GM12878 (cell line): ENCODE measurements at regions not wholly inside any gene's neighbourhood (a gene's known extent, or its start where the extent isn't known, plus 50 kb on each side); places are given as distances from the start of the nearest gene placed in this dataset.

Experiments
- CEBPB ChIP-seq, 2 experiments: fragments of 150-350 bp in 1 of 2; IDR thresholded peaks; 2 replicates each; pipeline ENCODE4 v1.6.1; 2012 to 2014; ENCODE audit warnings: low read depth in 2 of 2, low read length in 2 of 2, borderline replicate concordance in 1 of 2, inconsistent platforms in 1 of 2
- CTCF ChIP-seq, 3 experiments: IDR thresholded peaks in 2 of 3; conservative IDR thresholded peaks in 1 of 3; 2 replicates each; pipeline ENCODE4 v1.5.1; 2011; ENCODE audit warnings: low read depth in 3 of 3, low read length in 3 of 3, mild to moderate bottlenecking in 3 of 3, control low read depth in 2 of 3, moderate library complexity in 2 of 3, inconsistent platforms in 1 of 3, mixed read lengths in 1 of 3; ENCODE audit not compliant: control insufficient read depth in 2 of 3, insufficient read depth in 1 of 3; ENCODE audit errors: extremely low read depth in 1 of 3
- EED ChIP-seq: sonication (generic); IDR thresholded peaks from 2 replicates; pipeline ENCODE4 v1.6.1; 2016; ENCODE audit warnings: antibody characterized with exemption, low read depth
- EZH2 ChIP-seq: IDR thresholded peaks from 2 replicates; pipeline ENCODE4 v1.6.1; 2012; ENCODE audit warnings: low read depth, mild to moderate bottlenecking, control low read depth, inconsistent platforms, low read length, borderline replicate concordance; ENCODE audit not compliant: control insufficient read depth
- POLR2A ChIP-seq: IDR thresholded peaks from 2 replicates; pipeline ENCODE4 v1.6.1; 2011; ENCODE audit warnings: low read depth, mild to moderate bottlenecking, low read length
- REST ChIP-seq: IDR thresholded peaks from 2 replicates; pipeline ENCODE4 v1.6.1; 2012; ENCODE audit warnings: mild to moderate bottlenecking, low read depth, low read length
- SIN3A ChIP-seq: IDR thresholded peaks from 2 replicates; pipeline ENCODE4 v1.6.1; 2012; ENCODE audit warnings: low read depth, low read length, improper control_type of control experiment
- TAF1 ChIP-seq: IDR thresholded peaks from 2 replicates; pipeline ENCODE4 v1.6.1; 2011; ENCODE audit warnings: mild to moderate bottlenecking, low read depth, low read length, borderline replicate concordance
- ZBTB33 ChIP-seq: fragments of 450-650 bp; IDR thresholded peaks from 2 replicates; pipeline ENCODE4 v1.6.1; 2017; ENCODE audit warnings: mild to moderate bottlenecking

GRCh38 chr3:30437171-30437601 is 169.2 kb upstream of the TGFBR2 start:
- TF ChIP-seq CEBPB (IDR thresholded peaks at IDR 0.05; ENCODE audit: borderline replicate concordance in 1 of 2, low read depth in 2 of 2, low read length in 2 of 2) (no peak), EZH2 (no peak), CTCF (IDR thresholded peaks at IDR 0.05 in 2 of 3, conservative IDR thresholded peaks at IDR 0.05 in 1 of 3; ENCODE audit: control insufficient read depth in 2 of 3, extremely low read depth in 1 of 3, insufficient read depth in 1 of 3, low read depth in 3 of 3, low read length in 3 of 3) (no peak), POLR2A (no peak), EED (no peak), REST (no peak), SIN3A (no peak), ZBTB33 (no peak), TAF1 (no peak)
